CD4-positive, alpha-beta T cell treated with Interleukin-2 at 100 ng/mL for 4 hours (primary cell): ENCODE measurements at regions not wholly inside any gene's neighbourhood (a gene's known extent, or its start where the extent isn't known, plus 50 kb on each side); places are given as distances from the start of the nearest gene placed in this dataset.
"Not testable (repeated sequence)": the region's sequence is repeated elsewhere in the genome, so short reads cannot be mapped to it uniquely, and the experiment has no call there.

Source experiments
- DNase-seq: peaks from one replicate; pipeline ENCODE4 v3.0.0-alpha.2; 2020; ENCODE audit warnings: low spot score

DNA sequence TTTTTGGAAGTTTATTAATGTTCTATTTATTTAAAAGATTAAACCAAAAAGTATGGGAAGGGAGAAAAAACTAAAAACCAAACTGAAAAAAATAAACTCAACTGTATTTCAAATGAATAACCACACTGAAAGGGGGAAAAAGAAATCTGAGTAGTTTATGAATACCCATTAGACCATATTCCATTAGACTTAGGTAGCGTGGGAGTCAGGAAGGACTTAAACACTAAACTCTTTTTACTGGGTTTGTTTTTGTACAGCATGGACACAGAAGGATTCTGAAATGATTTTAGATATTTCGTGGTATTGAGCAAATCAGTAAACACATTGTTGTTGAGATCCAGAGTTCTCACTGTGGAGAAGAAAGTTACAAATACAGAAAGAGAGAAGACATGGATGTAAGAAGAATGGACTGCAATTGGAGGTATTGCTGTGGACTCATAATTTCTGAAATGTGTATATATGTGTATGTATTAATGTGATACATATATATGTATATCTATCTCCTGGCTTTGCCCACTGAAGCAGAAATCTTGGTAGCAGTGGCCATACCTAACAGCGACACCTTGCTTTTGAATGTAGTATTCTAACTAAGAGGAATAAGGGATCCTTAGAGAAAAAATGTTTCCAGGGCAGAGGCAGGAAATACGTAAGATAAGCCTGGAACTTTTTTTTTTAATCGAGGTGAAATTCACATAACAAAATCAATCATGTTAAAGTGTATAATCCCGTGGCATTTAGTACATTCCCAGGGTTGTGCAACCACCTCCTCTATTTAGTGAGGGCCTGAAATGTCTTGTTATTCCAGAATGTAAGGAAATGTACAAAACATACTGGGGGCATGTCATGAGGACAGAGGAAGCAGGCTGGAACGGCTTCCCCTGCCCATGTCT is 228.8 kb downstream of the SMARCA2 start:
- DNase-seq: no peak

DNA sequence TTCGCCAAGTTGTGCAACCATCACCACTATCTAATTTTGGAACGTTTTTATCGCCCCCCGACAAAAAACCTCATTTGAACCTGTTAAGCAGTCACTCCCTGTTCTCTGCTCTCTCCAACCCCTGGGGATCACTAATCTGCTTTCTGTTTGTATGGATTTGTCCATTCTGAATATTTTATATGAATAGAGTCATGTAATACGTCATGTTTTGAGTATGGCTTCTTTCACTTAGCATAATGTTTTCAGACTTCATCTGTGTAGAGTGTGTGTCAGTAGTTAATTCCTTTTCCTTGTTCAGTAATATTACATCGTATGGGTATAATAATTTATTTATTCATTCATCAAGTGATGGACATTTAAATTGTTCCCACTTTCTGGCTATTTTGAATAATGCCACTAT is 232.2 kb downstream of the SMARCA2 start:
- DNase-seq: no peak

DNA sequence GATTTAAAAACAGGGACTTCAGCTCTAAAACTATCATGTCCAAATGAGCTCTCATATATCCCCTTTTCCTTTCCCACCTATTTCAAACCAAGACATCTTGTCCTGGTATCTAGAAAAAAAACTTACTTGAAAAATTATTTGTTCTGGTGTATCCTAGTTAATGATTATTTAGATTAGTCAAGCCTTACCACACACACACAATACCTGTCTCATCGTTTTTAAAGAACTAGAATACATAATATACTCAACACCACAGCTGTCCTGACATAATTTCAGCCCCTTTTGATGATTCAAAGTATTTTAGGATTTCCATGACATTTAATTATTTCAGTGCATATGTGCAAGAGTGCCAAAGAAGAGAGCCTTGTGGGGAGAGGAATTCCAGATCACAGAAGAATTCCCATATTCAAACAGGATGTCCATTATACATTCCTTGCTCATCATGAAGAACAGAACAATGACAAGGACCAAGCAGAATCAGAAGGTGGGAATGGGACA is 233.7 kb downstream of the SMARCA2 start:
- no peak for DNase-seq

DNA sequence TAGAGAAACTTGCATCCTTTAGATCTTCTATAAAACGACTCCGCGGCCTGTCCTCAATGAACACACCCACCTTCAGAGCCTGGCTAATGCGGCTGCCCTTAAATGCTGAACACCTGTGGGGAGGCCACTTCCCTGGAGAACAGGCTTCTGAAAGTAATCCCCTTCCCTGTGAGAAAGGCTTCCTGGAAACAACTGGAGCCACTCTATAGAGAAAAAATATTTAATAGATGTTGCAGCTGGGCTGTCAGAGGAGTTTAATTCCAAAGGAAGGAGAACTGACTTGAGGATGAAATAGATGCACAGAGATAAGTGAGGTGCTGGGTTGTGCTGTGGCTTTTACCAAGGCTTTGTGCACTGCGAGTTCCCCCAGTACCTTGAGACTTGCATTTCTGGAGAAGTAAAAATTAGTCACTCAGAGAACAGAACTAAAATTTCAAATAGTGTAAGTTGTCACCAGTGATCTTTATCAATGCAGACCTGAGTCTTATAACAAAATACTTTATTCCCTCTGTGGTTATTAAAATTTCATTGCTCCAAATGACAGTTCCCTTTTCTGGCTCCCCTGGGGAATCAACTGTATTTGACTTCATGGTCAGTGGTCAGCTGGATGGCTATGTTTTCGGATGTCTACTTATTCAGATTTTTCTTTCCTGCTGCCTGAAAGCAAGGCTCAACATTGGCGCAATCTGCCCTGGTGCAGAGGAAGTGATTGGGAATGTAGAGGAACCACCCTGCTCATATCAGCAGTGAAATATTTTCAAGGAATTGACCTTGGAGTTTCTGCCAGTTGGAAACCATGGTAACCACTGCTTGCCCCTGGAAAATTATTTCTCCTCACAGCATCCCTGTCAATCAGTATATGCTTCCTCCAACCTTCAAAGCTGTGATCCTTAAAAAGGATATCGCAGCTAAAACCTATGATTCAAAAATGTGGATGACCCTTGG is 238.8 kb downstream of the SMARCA2 start:
- no peak for DNase-seq

DNA sequence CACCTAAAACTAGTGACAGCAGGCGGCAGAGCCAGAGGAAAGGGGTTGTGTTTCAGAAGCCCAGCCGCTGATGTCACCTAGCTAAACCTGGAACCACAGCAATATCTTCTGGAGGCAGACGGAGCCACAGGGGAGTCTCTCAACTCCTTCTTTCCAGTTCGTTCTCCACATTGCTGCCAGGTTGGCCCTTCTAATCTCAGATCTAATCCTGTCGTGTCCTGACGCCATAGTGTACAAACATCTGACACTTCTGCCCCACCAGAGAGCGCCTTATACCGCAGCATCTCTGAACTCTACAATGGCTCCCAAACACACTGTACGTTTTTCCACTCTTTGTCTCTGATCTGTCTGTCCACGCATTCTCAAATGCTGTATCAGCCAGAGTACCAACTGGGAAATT is 240.0 kb downstream of the SMARCA2 start:
- no peak for DNase-seq

DNA sequence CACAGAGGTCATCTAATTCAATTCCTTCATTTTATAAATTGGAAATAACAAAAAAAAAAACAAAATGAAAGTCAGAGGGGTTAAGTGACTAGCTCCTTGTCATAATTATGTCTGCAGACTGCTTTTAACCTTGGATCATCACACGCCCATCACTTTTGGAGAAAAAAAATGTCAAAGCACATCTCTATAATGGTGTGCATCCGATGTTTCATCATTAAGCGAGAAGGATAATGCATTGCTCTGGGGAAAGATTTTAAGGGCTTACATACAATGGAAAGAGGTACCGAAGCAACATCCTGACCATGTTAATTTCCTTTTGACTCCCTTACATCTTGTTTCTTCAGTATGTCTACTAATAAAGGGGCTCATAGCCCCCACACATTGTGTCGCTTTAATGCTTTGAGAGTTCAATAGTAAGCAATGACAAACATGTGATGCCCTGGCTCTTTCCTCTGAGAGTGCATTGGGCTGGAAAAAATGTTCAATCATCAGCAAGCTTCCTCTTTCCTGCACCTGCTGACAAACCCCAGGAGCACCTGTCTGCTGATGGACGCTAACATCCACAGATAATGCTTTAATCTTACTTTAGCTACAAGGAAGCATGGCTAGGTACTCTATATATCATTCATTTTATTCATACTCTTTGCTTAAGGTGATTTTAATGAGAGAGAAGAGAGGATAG is 242.2 kb downstream of the SMARCA2 start:
- DNase-seq: no peak

DNA sequence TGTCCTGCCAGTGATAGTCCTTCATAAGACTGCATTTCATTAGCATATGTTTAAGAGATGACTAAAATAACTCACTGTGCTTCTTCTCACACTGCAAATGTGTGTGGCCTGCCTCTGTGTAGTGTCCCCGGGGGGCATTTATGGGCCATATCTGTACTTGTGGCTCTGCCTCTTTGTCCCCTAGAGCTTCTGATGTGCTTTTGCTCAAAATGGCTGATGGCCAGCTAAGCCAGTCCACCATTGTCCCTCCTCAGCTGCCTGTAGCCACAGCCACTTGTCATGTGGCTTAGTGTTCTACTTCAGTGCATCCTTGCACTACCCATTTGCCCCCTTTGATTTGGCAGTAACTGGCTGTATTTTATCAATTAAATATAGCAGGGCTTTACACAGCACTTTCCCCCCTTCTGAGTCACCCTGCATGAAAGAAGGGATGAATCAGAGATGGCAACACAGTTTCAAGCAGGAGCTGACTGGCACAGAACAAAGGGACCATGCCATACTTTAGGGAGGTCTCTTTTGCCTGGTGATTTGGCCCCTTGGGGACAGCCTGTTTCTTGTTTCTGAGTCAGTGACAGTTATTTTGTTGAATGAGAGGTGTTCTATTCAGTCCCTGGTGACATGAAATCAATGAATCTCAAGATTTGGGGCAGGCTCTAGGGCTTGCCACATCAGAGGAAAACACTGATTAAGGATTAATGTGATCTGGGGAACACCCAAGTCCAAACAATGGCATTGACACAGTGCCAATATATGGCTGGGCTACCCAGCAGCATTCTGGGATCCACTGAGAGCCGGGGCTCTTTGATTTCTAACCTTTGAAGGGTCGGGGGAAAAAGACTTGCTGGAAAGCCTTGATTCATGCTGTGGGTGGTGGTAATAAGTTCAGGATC is 245.5 kb downstream of the SMARCA2 start:
- DNase-seq: no peak

DNA sequence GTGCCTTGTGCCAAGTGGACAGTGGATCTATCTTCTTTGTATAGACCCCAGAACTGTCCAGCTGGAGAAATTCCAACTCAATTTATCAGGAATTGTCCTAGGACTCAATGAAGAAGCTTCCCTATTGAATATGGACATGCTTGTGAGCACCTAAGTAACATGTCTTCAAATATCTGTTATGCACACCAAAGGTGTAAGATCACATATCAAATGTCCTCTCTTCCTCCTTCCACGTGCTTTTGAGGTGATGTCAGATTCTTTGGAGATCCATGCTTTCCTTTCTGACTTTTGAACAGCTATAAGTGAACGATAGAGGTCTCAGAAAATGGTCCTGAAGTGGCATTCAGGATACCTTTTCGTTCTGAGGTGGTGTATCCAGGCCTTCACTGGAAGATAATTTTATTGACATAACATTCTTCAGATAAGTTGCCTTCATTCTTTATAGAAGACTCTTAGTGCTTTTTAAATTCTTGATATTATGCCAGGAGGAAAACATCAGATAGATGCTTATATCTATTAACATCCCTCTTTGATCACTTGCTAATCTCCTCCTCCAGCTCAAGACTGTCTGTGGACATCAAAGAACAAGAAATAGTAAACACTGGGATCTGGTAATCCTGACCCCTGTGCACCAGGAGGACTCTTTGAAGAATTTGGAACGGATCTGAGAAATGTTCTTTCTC is 246.4 kb downstream of the SMARCA2 start:
- DNase-seq: no peak

DNA sequence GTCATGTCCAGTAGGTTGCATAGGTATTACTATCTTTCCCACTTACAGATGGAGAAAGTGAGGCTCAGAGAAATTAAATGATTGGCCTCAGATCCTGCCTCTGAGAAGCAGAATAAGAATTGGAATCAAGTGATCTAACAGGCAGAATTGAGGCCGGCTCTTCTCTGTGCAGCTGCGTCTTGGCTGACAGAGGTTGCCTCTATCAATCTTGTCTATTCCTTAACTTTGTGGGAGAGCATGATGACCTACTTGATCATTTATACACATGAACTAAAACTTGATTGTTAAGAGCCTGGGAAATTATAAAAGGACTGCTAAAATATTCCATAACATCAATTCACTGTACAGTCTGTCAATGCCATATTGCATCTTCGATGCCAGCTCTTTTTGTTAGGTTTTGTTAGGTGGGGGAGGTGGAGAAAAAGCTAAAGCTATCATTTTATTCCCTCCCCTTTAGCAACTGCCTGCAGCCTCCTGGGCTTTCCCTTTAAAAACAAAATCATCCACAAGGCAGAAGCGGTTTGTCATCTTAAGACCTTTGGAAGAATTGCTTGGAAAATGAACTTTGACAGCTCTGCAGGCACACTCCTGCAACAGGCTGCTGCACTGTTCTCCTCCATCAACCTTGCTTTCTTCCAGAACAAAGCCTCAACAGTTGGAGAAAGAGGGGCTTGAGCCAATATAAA is 247.4 kb downstream of the SMARCA2 start:
- no peak for DNase-seq

DNA sequence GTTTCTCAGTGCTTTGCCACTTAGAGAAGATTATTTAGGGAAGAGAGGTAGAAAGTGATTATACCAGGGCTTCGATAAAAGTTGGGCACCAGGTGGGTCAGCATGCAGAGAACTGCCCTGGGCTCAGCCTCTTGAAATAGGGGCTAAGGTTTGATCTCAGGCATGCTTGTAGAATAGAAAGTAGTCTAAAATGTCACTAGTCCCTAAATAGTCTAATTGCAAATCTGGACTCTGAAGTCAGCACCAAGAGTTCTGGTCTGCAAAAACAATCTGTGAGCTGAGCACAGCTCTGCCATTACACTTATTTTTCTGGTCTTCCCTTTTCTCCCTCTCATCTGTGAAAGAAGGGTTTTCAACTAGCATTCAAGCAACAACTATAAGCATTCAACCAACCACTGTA is 248.0 kb downstream of the SMARCA2 start:
- no peak for DNase-seq

DNA sequence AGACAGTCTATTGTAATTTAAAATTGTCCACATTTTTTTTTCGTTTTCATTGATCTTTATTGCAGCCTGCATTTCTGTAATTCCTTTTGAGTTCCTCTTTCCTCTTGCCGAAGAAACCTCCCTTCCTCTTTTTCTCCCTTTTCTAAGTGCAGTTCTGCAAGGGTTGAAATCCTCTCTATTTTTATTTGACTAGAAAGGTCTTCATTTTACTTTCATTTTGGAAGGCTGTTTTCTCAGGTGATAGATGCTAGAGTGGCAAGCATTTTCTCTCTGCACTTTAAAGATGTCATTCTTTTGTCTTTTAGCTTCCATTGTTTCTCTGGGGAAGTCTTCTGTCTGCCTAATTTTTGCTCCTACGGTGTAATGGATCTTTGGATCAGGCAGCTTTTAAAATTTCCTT is 248.5 kb downstream of the SMARCA2 start:
- no peak for DNase-seq

DNA sequence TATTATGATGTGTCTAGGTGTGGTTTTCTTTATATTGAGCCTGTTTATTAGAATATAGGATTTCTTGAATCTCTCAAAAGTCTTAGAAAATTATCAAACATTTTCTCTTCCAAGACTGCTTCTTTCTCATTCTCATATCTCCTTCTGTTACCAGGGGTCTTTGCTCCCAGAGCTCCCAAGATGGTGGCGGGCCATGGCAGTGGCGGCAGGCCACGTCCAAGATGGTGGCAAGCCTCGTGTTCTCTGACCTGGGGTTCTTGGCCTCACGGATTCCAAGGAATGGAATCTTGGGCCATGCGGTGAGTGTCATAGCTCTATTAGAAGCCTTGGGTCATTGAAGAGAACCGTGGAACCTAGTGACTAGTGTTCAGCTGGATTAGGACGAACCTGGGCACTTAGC is 248.9 kb downstream of the SMARCA2 start:
- DNase-seq: no peak

DNA sequence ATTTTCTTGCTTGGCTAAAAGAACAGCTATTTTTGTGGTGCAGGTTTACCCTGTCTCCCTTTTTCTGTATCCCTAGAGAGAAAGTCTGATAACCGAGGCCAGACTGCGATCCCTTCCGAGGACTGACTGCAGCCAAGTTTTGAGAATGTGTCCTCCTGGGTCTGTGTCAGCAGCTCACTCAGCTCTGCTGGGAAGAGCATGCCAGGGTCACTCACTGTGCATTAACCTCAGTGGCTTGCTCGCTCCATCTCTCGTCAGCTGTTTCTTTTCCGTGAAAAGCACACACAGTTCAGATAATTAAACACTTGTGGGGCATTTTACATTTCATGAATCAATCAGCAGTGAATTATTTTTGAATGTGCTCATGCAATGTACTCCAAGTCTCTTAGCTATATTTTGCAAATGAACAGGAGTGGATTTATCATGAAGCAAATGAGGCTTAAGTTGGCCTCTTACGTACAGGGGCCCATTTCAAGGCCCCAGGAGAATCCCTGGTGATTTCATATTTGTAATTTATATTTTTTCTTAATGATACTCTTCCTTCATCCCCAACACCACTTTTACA is 252.1 kb downstream of the SMARCA2 start:
- DNase-seq: no peak

DNA sequence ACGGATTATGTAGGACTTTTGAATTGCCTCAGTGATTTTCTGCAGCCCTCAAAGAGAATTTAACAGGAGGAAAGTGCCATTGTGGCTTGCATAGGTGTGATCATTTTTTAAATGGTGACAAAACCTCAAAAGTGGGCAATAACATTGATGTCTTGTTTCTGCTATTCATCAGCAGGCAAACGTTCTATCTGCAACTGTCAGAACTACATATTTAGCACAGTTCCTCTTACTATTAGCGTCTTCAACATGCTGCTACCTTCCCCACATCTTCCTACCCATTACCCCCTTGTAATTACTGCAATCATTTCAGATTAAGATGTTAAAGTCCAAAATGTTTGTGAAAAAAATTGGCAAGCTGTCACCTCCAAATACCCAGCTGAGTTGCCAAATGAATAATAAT is 254.6 kb downstream of the SMARCA2 start:
- no peak for DNase-seq

DNA sequence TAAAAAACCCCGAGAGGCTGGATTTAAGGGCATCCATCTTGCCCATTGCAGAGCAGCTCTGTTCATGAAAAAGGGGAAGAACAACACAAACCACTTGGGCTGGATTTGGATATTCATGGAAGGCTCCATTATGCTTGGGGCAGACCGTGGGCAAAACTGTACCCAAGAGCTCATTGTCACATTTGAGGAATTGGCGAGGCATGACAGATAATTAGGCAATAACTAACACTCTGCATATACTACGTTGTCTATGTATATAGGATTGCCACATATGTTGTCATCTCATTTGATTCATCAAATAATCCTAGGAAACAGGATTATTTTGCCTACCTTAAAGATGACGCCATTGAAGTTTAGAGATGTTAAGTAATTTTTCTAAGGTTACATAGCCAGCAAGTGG is 255.4 kb downstream of the SMARCA2 start:
- no peak for DNase-seq

DNA sequence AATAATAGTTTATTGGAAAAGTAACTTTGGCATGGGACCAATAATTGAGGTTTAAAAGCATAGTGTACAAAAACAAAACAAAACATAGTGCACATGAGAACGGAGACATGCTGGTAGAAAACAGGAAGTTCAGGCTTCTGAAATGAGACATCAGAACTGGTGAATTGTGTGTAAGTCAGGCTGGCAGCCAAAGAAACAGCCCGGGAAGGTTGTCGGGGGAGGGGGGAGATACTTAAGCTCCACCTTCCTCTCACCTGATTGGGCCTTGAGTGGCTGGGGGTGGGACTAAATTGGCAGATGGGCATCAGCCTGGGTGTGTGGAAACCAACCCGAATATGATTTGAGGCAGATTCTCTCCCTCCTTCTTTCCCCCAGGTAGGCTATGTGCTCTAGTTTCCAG is 256.3 kb downstream of the SMARCA2 start:
- DNase-seq: no peak

DNA sequence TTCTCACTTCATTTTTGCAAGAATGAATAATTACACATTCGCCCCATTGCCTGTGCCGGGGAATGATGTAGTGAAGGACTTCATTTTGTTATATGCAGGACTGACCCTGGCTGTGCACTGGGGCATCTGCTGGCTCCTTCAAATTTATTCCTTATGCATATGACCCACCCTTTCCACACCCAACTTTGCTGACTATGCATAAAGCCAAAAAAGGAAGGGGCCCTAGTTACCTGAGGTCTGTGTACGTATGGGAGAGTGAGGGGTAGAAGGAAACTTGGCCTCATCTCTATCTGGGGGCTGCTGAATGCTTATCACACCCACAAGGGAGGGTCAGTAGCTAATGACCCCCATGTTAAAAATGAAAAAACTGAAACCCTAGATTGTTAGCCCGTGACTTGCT is 259.6 kb downstream of the SMARCA2 start:
- DNase-seq: no peak

DNA sequence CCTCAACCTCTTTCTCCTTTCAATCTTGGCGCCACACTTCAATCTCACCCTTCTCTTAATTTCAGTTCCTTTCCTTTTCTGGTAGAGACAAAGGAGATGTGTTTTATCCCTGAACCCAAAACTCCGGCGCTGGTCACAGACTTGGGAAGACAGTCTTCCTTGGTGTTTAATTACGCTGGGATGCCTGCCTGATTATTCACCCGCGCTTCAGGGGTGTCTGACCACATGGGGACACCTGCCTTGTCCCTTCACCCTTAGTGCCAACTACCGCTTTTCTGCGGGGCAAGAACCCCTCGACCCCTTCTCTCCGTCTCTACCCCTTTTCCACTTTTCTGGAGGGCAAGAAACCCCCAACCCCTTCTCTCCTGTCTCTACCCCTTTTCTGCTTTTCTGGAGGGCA is 261.1 kb downstream of the SMARCA2 start:
- DNase-seq: no peak

DNA sequence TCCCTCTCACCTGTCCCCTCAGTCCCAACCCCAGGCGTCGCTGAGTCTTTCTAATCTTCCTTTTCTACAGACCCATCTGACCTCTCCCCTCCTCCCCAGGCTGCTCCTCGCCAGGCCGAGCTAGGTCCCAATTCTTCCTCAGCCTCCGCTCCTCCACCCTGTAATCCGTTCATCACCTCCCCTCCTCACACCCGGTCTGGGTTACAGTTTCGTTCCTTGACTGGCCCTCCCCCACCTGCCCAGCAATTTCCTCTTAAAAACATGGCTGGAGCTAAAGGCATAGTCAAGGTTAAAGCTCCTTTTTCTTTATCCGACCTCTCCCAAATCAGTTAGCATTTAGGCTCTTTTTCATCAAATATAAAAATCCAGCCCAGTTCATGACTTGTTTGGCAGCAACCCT is 262.0 kb downstream of the SMARCA2 start:
- DNase-seq: not testable (repeated sequence)

DNA sequence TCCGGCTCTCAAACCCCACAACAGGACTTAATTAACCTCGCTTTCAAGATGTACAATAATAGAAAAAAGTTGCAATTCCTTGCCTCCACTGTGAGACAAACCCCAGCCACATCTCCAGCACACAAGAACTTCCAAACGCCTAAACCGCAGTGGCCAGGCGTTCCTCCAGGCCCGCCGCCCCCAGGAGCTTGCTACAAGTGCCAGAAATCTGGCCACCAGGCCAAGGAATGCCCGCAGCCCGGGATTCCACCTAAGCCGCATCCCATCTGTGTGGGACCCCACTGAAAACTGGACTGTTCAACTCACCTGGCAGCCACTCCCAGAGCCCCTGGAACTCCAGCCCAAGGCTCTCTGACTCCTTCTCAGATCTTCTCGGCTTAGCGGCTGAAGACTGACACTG is 262.5 kb downstream of the SMARCA2 start:
- not testable (repeated sequence) for DNase-seq
